A673 (cell line): ENCODE measurements at regions not wholly inside any gene's neighbourhood (a gene's known extent, or its start where the extent isn't known, plus 50 kb on each side); places are given as distances from the start of the nearest gene placed in this dataset.

ENCODE experiments used
- BruUV-seq: library from RNA; stranded (reverse); fragments of 400-500 nt; replicated peaks from 2 replicates; lab custom pipeline; 2021; lab: Mats Ljungman, UMichigan
- CTCF ChIA-PET: fragments of 300-600 bp; sonication (Branson Sonifier 250); formaldehyde crosslinking; loops from one replicate; lab custom pipeline; 2022; ENCODE audit warnings: antibody characterized with exemption; lab: Charles Lee
- POLR2A ChIA-PET: fragments of 300-600 bp; sonication (Branson Sonifier 250); formaldehyde crosslinking; loops from one replicate; lab custom pipeline; 2022; ENCODE audit warnings: antibody characterized with exemption; ENCODE audit not compliant: low non-redundant PET; lab: Charles Lee
- DNase-seq: peaks from one replicate; pipeline ENCODE4 v3.0.0-alpha.2; 2015; ENCODE audit warnings: low spot score
- H3K27ac ChIP-seq: fragments of 200-600 bp; sonication (generic); 2 replicates; pipeline ENCODE4 v1.5.1; 2016; ENCODE audit warnings: mixed run types, low read depth, mild to moderate bottlenecking, mixed read lengths, antibody characterized with exemption, low read length; ENCODE audit not compliant: poor library complexity, severe bottlenecking
- H3K27me3 ChIP-seq: fragments of 200-600 bp; sonication (generic); replicated peaks from 2 replicates; pipeline ENCODE4 v1.6.1; 2017; ENCODE audit warnings: mixed run types, low read depth, mild to moderate bottlenecking, mixed read lengths, antibody characterized with exemption, low read length; ENCODE audit not compliant: insufficient read depth, poor library complexity
- H3K36me3 ChIP-seq: fragments of 200-600 bp; sonication (generic); 2 replicates; pipeline ENCODE4 v1.6.1; 2016; ENCODE audit warnings: mixed run types, mild to moderate bottlenecking, mixed read lengths, antibody characterized with exemption, low read length; ENCODE audit not compliant: insufficient read depth, poor library complexity, severe bottlenecking
- H3K4me1 ChIP-seq: fragments of 200-600 bp; sonication (generic); 2 replicates; pipeline ENCODE4 v1.6.1; 2017; ENCODE audit warnings: mixed run types, mild to moderate bottlenecking, mixed read lengths, antibody characterized with exemption, low read length; ENCODE audit not compliant: insufficient read depth, poor library complexity, severe bottlenecking
- H3K4me3 ChIP-seq: fragments of 200-600 bp; sonication (generic); 2 replicates; pipeline ENCODE4 v1.5.1; 2016; ENCODE audit warnings: low read depth, mixed run types, mild to moderate bottlenecking, mixed read lengths, low read length; ENCODE audit not compliant: poor library complexity, severe bottlenecking
- H3K9me3 ChIP-seq: fragments of 200-600 bp; sonication (generic); 2 replicates; pipeline ENCODE4 v1.6.1; 2016; ENCODE audit warnings: mixed run types, low read depth, mild to moderate bottlenecking, mixed read lengths, antibody characterized with exemption, low read length; ENCODE audit not compliant: poor library complexity, severe bottlenecking
- EZH2 ChIP-seq: fragments of 200-600 bp; sonication (generic); IDR thresholded peaks from 2 replicates; pipeline ENCODE4 v1.6.1; 2017; ENCODE audit warnings: borderline replicate concordance, low read depth, mild to moderate bottlenecking, mixed read lengths, antibody characterized with exemption, low read length; ENCODE audit not compliant: poor library complexity, severe bottlenecking
- intact Hi-C: fragments of 100-400 bp; cut with micrococcal nuclease; formaldehyde crosslinking; loops from one replicate; pipeline ENCODE4 v1.10.0; 2022; ENCODE audit not compliant: unreplicated experiment
- TF ChIP-seq, protein P1 (sequence below): fragments of 300-800, 200-600 bp; sonication (generic); conservative IDR thresholded peaks from 2 replicates; pipeline ENCODE4 v1.5.1; 2017; ENCODE audit warnings: low read depth, mild to moderate bottlenecking, antibody characterized with exemption, low read length, moderate library complexity, mixed read lengths

- Histone ChIP-seq H3K36me3 (no peaks in the 10 kb centered on the region), H3K4me3 (no peak overlapping the region), H3K27ac (no peak overlapping the region), H3K27me3 (no peaks in the 10 kb centered on the region), H3K9me3 (no peaks in the 10 kb centered on the region), H3K4me1 (peaks cover 10% of the 10 kb centered on the region)
- ChIA-PET CTCF (no interaction called here), POLR2A (no interaction called here)
- TF ChIP-seq EZH2: no peak
- TF ChIP-seq, protein P1, sequence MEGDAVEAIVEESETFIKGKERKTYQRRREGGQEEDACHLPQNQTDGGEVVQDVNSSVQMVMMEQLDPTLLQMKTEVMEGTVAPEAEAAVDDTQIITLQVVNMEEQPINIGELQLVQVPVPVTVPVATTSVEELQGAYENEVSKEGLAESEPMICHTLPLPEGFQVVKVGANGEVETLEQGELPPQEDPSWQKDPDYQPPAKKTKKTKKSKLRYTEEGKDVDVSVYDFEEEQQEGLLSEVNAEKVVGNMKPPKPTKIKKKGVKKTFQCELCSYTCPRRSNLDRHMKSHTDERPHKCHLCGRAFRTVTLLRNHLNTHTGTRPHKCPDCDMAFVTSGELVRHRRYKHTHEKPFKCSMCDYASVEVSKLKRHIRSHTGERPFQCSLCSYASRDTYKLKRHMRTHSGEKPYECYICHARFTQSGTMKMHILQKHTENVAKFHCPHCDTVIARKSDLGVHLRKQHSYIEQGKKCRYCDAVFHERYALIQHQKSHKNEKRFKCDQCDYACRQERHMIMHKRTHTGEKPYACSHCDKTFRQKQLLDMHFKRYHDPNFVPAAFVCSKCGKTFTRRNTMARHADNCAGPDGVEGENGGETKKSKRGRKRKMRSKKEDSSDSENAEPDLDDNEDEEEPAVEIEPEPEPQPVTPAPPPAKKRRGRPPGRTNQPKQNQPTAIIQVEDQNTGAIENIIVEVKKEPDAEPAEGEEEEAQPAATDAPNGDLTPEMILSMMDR: no peak
- intact Hi-C loops: no loop called here
- no TSS peak for BruUV-seq
- DNase-seq: no peak
Measured at GRCh38 chr15:60122691-60123090, 118.6 kb downstream of the FOXB1 start.

GRCh38 chr15:60124460-60125070 lies 120.5 kb downstream of the FOXB1 start:
- Histone ChIP-seq H3K4me1 (no peaks in the 10 kb centered on the region), H3K4me3 (no peak overlapping the region), H3K9me3 (no peaks in the 10 kb centered on the region), H3K27ac (no peak overlapping the region), H3K36me3 (no peaks in the 10 kb centered on the region), H3K27me3 (no peaks in the 10 kb centered on the region)
- no TSS peak for BruUV-seq
- POLR2A ChIA-PET: no interaction called here
- TF ChIP-seq, protein P1: no peak
- no peak for TF ChIP-seq EZH2
- CTCF ChIA-PET: no interaction called here
- intact Hi-C loops: no loop called here
- DNase-seq: no peak

DNA sequence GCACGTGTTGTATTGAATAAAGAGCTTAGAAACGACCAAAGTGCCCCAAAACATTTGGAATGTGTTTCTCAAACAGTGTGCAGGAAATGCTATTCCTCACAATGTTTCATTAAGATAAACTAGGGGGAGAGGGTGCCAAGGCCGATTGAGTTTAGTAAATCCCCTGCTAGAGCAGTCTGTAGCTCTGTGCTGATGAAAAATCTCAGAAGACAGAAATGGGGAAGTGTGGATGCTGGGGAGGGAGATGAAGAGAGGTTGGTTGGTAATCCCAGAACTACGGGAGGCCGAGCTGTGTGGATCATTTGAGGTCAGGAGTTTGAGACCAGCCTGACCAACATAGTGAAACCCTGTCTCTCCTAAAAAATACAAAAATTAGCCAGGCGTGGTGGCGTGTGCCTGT lies 121.2 kb downstream of the FOXB1 start:
- H3K27ac ChIP-seq: no peak overlapping the region
- ChIA-PET CTCF (no interaction called here), POLR2A (interaction anchor here (0.6 kb wide), 1 partner anchor 207 kb away, joined by 3 read pairs; no protein-coding TSS in a partner anchor)
- H3K4me1 ChIP-seq: no peaks in the 10 kb centered on the region
- TF ChIP-seq, protein P1: no peak
- no peak for TF ChIP-seq EZH2
- BruUV-seq: no TSS peak
- H3K4me3 ChIP-seq: no peak overlapping the region
- no peaks in the 10 kb centered on the region for H3K27me3 ChIP-seq
- H3K36me3 ChIP-seq: no peaks in the 10 kb centered on the region
- no peaks in the 10 kb centered on the region for H3K9me3 ChIP-seq
- DNase-seq: no peak
- intact Hi-C loops: no loop called here
